NCI-H69 (cell line): ENCODE measurements at regions not wholly inside any gene's neighbourhood (a gene's known extent, or its start where the extent isn't known, plus 50 kb on each side); places are given as distances from the start of the nearest gene placed in this dataset.
A peak's percentile ranks its signal among the peaks of the same experiment; 100 is the strongest.
"Not testable (repeated sequence)": the region's sequence is repeated elsewhere in the genome, so short reads cannot be mapped to it uniquely, and the experiment has no call there.

ENCODE experiments used
- DNase-seq: peaks from one replicate; lab custom pipeline; 2025; lab: John Stamatoyannopoulos, UW

DNA sequence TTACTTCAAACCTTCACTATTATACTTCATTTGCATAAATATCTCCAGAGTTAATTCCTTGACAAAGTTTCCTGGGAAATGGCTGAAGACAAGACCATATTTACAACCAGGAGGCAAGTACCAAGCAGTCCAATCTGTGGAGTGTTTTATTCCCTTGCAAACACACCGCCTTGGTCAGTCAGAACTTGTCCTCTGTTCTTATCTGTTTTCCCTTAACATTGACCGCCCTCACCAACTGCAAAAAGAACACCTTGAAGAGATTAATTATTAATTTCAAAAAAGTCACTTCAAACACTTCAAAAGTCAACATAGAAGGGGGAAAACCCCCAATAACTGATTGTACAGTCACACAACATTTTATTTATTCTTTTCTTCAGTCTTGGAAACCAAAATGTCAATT, 269.0 kb upstream of the RGMB start:
- DNase-seq: no peak

DNA sequence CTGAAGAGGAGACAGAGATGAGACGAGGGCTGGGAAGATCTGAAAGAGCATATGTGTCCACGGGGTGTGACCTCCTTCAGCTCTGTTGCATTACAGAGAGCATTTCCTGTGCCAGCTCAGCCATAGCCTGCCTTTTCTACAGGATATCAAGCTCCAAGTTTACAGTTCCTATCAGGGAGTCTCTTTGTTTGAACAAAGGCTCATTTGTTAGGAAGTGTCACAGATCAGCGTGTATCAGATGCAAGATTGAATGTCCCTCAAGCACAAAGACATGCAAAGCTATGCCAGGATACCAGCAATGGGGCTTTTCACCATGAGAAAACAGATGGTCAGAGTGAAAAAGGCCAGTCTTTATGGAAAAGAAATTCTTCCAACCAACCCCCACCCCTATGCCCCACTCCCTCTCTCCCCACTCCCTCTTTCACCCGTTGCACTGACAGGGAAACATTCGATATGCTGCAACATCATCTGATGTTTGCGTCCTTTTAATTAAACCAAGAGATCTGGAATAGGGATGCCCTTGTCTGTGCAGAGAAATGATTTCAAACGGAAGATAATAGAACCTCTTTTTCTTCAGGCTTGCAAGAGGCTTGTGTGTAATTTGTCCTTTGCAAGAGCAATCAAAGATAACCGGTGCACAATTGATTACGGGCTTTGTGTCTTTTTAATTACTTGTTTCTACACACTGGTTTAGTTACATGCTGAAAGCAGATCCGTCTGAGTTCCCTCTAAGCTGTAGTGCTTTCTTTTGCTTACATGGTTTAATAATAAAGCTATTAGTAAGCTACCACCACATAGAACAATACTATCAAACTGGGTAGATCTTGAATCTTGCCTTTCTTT, 263.1 kb upstream of the RGMB start:
- DNase-seq: peak; percentile 93

DNA sequence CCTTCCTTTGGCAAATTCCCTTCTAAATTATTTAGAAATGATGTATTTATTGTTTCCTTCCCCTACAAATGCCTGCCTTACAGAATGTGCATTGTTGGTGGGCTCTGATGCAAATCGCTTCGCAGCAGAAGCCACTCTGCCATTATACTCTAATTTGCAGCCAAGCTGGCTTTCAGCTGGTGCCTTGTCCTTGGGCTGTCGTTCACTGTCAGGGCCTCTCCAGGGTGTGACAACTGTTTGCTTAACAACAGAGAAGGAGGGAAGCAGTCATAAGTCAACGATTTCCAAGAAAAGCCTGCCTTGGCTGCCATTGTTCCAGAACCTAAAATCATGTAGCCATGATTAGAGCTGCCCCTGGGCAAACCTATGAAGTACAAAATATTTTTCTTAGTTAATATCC, 260.1 kb upstream of the RGMB start:
- peak; percentile 97 for DNase-seq

DNA sequence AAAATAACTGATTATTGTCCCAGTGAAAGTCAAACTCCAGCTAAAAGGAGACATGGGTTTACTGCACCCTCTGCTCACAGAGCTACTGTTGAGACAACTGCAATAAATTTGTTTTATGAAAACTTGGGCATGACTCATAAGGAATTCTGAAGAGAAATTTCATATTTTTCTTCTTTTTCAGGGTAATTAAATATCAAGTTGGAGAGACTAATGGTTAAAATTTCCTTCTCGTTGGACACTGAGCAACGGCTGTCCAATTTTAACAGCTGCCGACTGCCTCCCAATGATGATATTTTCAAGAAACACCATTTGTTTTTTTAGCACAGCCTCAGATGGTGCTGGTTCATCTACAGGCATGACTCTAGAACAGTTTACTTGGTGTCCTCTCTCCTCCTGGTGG, 259.2 kb upstream of the RGMB start:
- DNase-seq: peak; percentile 29

DNA sequence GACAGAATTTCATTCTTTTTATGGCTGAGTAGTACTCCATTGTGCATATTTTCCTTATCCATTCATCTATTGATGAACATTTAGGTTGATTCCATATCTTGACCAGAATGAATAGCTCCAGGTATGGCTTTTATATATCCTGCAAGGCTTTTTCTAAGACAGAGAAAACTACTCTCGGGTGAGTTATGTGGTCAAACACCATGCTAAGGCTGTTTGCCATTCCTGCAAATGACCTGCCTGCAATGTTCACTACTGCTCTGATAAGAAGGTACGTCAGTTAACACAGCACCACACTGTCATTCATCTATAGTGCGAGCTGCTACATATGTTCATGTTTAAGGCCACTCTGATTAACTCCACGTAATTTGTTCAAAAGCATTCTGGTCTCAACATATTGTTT, 256.8 kb upstream of the RGMB start:
- no peak for DNase-seq

DNA sequence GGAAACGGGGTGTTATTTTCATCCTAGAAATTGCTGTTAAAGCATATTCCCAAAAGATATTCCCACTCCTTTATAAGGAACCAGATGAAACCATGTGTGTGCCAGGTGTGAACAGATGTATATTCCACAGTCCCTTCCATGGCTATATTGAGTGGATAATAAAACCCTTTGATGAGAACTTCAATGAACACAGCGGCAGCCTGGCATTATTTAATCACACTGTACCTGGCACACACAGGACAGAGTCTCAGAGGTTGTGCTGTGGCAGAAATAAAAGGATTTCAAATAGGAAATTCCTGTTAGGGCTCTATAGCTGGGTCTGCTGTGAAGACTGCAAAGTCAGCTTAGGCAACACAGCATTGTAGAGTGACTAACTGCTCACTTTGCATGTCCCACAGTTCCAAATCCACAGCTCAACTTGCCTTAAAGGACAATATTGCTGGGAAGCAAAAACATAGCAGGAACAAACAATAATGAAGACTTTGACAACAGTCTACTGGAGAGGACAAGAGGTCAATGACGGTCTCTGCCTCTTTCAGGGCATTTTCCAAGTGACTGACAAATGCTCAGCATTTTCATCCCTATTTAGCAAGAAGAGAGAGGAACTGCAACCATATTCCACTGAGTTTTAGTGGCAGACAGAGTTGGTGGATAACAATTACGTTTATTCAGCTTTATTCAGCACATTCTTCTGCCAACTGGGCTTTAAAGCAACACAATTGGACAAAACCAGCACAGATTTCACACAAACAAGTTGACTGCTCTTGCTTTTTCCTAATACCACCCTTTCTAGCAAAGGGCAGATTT, 255.7 kb upstream of the RGMB start:
- peak; percentile 59 for DNase-seq

DNA sequence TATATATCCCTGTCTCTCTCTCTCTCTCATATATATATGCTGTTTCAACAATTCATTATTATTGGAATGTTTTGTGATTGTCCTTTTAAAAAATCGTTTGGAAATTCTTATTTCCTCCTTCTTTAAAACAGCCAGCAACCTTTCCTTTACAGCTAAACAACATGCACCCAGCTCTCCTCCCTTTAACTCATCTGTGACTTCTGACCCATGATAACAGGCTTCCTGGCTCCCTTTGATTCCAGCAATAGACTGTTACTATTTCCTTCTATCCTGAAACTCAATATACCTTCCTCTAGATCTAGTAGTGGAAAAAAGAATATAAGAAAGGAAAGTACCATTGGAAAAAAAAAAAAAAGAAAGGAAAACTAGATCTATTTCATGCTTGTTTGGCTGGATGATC, 254.7 kb upstream of the RGMB start:
- DNase-seq: peak; percentile 27

DNA sequence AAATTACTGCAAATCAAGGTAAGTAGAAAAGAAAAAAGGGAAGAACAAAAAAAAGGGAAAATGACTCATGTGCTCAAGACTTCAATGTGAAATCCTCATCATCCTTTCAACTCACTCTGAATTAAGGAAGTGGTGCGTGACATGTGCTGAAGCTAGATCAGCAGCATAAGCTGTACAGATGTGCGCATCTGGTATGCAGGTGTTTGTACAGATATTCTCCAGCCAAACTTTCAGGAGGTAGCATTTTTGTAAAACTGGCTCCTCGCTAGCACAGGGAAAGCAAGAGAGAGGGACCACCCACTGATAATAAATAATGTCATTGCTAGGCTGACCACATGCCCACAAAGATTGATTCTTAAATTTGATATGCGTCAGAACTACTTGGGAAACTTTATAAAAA, 253.9 kb upstream of the RGMB start:
- DNase-seq: peak; percentile 22

DNA sequence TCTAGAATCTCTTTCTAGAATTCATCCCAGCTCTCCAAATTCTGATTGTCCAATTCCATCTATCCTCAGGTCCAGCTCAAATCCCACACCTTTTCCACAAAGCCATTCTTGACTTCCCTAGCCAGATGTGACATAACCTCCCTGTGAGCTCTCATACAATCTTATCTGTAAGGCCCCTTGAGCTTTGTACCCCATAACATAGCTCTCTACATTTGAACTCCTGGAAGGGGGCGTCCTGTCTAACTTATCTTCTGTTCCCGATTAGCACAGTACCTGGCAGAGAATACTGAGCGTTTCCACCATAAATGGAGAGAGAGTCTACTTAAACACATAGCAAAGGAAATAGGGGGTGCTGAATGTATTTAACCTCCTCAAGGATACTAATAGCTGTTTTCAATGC, 251.6 kb upstream of the RGMB start:
- no peak for DNase-seq

DNA sequence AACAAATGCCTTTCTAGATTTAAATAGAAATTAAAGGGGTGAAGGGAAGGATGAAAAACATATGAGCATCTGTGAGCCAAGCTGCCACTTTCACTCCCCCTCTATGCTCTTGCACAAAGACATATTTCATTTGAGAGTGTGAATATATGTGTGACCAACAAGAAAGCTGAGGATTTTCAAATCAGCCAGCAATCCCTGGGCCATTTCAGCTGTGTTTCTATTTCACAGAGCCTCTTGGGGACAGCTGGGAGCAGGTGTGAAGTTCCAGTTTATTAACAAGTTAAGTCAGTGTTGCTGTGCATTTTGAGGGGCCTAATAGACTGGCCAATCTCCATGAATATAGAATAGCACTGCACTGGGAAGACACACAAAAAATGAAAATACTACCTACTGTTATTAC, 248.7 kb upstream of the RGMB start:
- DNase-seq: peak; percentile 67

DNA sequence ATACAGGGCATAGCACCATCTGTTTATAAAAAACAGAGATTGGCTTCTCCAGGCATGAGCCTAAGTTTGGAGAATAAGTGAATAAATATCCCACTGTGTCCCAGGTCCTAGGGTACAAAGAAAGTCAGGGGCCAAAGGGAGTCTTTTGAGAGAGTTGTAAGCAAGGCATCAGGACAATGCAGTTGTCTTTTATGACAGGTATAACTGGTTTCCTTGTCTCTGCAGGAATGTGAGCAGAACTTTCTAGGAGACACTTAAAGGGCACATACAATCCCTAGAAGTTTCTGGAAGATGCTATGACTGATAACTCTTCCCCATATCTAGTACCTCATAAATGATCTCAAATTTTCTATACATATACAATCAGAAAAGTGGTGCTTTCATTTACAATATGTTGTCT, 245.6 kb upstream of the RGMB start:
- DNase-seq: no peak

DNA sequence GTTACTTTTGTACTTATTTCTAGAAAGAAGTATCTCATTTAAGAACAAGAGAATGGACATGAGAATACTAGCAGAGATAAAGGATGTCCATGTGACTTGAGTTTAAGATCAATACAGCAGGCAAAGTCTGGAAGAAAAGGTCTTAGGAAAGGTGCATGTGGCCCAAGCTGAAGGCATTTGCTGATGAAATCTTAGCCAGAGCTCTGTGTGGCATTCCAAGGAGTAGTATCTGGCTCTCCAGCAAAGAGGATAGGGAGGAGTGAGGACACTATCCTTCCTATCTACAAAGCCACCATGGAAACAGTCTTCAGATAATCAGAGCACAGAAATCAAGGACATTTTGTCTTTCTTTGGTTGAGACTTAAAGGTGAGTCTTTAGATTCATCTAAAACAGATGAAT, 244.1 kb upstream of the RGMB start:
- no peak for DNase-seq

DNA sequence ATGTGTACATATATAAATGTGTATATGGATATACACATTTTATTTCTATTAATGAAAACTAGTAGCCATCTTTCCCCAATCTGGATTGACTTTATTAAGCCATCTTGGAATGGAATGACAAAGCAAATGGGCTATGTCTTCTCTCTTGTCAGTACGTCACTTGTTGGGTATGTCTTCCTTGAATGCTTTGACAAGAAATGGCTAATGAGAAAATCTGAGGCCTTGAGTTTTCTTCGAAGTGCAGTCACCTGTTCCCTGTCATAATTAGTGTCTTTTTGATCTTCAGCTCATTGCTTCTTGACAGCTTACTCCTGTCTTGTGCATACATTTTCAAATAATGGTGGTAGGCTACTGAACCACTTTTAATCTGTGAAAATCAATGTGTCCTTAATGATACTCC, 243.2 kb upstream of the RGMB start:
- DNase-seq: no peak

DNA sequence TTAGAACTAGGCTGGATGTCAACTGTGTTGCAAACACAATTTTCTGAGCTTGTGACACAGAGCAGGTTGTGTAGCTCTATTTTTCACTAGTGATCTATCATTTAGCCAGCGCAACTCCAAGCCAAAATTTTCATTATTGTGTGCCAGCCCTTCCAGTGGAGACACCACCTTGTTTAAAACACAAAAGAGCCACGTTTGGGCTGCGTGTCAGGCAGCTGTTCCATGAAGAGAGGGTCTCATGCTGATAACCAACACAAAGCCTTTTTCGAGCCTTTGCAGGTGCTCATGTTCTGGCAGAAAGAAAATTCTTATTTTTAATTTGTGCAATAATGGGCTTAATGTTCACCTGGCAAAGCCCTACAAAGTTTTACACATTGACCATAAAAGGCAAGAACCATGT, 237.6 kb upstream of the RGMB start:
- peak; percentile 78 for DNase-seq

DNA sequence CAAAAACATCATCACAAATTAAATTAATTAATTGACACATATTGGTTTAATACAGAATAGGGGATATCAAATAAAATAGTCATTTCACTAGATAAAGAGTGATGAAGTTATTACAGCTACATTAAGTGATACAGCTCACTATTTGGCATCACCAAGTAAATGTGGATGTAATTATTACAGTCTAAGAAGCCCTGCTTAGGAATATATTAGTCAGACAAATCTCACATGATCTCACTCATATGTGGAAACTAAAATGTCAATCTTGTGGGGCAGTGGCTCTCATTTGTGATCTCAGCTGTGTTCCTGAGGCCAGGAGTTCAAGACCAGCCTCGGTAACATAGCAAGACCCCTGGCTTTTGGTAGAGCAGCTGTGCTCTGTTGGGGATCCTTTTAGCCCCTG, 233.4 kb upstream of the RGMB start:
- no peak for DNase-seq

DNA sequence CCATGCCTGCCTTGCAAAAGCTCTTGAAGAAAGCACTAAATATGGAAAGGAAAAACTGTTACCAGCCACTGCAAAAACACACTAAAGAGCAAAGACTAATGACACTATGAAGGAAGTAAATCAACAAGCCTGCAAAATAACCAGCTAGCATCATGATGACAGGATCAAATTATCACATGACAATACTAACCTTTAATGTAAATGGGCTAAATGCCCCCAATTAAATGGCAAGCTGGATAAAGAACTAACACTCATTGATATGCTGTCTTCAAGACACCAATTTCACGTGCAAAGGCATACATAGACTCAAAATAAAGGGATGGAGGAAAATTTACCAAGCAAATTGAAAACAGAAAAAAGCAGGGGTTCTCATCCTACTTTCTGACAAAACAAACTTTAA, 231.8 kb upstream of the RGMB start:
- no peak for DNase-seq

DNA sequence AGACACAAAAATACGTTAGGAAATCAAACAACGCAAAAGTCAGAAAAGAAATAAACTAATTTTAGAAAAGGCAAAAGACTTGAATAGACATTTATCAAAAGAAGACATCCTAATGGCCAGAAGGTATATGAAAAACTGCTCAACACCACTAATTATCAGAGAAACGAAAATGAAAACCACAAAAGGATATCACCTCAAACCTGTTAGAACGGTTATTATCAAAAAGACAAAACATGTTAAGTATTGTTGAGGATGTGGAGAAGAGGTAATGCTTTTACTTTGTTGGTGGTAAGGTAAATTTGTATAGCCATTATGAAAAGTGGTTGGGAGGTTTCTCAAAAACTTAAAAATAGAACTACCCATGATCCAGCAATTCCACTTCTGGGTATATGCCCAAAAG, 230.0 kb upstream of the RGMB start:
- peak; percentile 40 for DNase-seq

DNA sequence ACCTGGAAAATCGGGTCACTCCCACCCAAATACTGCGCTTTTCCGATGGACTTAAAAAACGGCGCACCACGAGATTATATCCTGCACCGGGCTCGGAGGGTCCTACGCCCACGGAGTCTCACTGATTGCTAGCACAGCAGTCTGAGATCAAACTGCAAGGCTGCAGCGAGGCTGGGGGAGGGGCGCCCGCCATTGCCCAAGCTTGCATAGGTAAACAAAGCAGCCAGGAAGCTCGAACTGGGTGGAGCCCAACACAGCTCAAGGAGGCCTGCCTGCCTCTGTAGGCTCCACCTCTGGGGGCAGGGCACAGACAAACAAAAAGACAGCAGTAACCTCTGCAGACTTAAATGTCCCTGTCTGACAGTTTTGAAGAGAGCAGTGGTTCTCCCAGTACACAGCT, 226.5 kb upstream of the RGMB start:
- DNase-seq: not testable (repeated sequence)

DNA sequence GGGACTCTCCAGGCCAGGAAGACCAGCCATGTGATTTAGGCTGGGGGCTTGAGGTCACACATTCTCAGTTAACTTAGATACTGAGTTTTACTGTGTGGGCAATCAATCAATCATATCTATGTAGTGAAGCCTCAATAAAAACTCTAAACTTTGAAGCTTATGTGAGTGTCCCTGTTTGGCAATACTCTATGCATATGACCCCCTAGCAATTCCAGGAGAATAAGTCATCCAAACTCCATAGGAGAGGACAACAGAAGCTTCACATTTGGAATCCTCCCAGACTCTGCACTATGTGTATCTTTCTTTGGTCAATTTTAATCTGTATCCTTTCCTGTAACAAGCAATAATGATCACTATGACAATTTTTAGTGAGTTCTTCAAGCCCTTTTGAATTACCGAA, 216.8 kb upstream of the RGMB start:
- no peak for DNase-seq

DNA sequence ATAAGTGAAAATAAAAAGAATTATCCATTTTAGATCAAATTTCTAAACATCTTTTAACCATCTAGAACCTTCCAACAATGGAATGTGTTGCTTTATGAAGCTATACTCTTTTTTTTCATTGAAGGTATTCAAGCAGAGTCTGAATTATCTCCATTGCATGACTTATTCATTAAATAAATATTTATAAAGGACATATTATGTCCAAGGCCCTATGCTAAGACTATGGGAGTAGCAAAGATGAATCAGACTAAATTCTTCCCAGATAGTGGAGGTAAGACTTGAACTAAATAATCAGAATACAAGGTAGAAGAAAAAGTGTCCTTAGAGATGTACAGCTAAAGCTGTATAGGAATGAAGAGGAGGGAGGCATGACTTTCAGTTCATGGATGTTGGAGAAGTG, 215.5 kb upstream of the RGMB start:
- DNase-seq: no peak

DNA sequence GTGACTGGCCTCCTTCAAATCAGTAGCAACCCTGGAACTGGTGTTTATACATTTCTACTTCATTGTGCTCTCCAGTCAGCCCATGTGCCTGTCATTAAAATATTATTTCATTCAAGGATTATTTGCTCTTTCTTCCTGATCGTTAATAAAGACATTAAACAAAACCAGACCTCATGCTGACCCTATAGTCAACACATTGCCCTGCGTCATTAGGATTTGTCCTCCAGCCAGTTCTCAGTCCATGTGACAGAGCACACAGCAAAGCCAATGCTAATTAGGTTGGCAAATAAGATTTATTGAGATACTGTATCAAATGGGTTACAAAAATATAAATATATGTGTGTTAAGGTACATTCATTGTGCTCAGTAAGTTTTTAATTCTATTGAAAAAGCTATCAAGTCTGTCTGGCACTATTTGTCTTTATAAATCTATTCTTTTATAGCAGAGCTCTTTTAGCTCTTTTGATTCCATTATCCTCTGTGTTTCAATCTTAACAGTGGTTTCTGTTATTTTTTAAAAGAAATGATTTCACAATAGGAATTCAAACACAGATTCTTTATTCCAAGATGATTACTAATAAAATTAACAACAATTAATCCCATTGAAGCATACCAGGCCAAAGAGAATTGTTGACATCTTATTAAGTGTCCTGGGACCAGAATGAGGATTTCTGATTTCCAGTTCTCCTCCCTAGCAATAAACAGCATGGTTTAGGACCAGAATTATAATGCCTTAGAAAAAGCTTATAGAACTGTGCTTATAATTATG, 209.4 kb upstream of the RGMB start:
- DNase-seq: peak; percentile 48

DNA sequence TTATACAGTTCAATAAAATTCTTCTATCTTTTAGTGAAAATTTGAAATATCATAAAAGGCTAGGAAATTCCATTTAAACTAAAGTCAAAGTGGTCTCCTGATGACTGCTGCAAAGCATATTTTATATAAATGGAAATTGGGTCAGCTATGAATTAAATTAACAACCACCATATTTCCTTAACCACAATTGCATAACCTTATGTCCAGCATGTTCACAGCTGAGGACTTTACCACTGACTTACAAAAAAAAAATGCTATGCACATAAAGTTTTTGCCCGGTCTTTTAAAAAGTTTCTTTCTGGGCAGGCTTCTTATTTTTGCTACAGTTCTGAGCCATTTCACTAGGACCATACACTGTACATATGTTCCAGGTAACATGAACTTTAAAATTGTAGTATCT, 208.6 kb upstream of the RGMB start:
- no peak for DNase-seq

DNA sequence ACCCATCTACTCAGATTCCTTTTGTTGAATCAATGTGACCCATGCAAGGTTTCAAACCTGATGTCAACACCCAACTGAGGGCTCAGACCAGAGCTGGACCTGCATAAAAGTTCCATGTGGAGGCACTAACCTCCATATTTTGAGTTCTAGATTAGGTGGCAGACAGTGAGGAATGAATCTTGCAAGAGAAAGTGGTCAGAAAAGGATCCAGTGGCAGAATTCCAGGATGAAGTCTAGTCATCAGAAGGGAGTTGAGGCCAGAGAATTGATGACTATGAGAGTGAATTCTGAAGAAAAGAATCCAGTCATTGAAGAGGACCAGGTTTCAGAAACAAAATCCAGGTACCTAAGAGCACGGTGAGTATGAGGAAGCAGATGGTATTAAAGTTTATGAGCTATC, 205.1 kb upstream of the RGMB start:
- DNase-seq: no peak
